ENCODE measurements at regions not wholly inside any gene's neighbourhood (a gene's known extent, or its start where the extent isn't known, plus 50 kb on each side); places are given as distances from the start of the nearest gene placed in this dataset.

DNA sequence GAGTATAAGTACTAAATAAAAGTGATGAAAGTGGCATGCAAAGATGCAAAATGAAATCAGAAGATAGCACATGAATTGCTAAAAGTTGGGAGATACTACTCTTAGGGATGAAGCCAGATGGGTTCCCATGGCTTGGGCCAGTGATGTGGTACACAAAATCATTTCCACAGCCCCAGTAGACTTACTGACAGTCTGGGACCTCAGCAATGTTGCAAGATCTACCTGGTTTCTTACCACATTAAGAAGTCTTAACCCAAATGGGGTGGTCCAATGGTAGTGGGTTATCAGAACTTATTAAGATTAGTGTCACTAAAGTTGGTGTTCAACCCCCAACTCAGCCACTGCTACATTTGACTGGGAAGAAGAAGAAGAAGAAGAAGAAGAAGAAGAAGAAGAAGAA lies 227.7 kb upstream of the IRF2BP2 start:
- Histone ChIP-seq H2AFZ (ENCODE audit: low read depth, low read length, poor library complexity, severe bottlenecking) (no peak overlapping the region), H4K20me1 (ENCODE audit: insufficient read depth) (no peaks in the 10 kb centered on the region), H3K27me3 (ENCODE audit: insufficient read depth, low read length) (no peaks in the 10 kb centered on the region), H3K27ac (ENCODE audit: low read depth, low read length) (no peak overlapping the region), H3K9ac (ENCODE audit: low read length) (no peak overlapping the region), H3K36me3 (ENCODE audit: control insufficient read depth in 1 of 2, insufficient read depth in 2 of 2, low read length in 2 of 2) (no peaks in the 10 kb centered on the region), H3K4me3 (replicated peaks in 1 of 2; ENCODE audit: low read depth in 1 of 2, low read length in 2 of 2) (no peak overlapping the region), H3K79me2 (ENCODE audit: insufficient read depth, low read length) (no peaks in the 10 kb centered on the region), H3K9me3 (ENCODE audit: control insufficient read depth in 1 of 2, insufficient read depth in 1 of 2, low read depth in 1 of 2, low read length in 2 of 2) (no peaks in the 10 kb centered on the region), H3K9me2 (ENCODE audit: insufficient read depth) (no peaks in the 10 kb centered on the region), H3K4me1 (ENCODE audit: control insufficient read depth in 1 of 2, insufficient read depth in 2 of 2, low read length in 2 of 2) (peaks cover 0 to 13% of the 10 kb centered on the region in 2 experiments; a peak in 2 of 4 replicates), H3K4me2 (ENCODE audit: low read length) (no peak overlapping the region)
- intact Hi-C loops (cut with micrococcal nuclease): no loop called here
- no TSS peak for BruUV-seq (replicated peaks)
- DNase-seq (ENCODE audit: low read depth, low spot score) (no peak), ATAC-seq (no peak)
- POLR2A ChIA-PET: no interaction called here
- TF ChIP-seq YY1 (IDR thresholded peaks at IDR 0.05; ENCODE audit: extremely low read depth, insufficient replicate concordance, low read depth, low read length) (no peak), EZH2phosphoT487 (IDR thresholded peaks at IDR 0.05; ENCODE audit: borderline replicate concordance) (no peak), POLR2AphosphoS5 (IDR thresholded peaks at IDR 0.05; ENCODE audit: low read depth, low read length) (no peak)
- TF ChIP-seq, protein P1, sequence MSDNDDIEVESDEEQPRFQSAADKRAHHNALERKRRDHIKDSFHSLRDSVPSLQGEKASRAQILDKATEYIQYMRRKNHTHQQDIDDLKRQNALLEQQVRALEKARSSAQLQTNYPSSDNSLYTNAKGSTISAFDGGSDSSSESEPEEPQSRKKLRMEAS (IDR thresholded peaks at IDR 0.05): no peak
- CTCF ChIA-PET: no interaction called here
- RAD21 ChIA-PET (ENCODE audit: low non-redundant PET in 1 of 2, low total read pairs in 2 of 2, uncharacterized antibody in 2 of 2, unreplicated experiment in 2 of 2): no interaction called here

DNA sequence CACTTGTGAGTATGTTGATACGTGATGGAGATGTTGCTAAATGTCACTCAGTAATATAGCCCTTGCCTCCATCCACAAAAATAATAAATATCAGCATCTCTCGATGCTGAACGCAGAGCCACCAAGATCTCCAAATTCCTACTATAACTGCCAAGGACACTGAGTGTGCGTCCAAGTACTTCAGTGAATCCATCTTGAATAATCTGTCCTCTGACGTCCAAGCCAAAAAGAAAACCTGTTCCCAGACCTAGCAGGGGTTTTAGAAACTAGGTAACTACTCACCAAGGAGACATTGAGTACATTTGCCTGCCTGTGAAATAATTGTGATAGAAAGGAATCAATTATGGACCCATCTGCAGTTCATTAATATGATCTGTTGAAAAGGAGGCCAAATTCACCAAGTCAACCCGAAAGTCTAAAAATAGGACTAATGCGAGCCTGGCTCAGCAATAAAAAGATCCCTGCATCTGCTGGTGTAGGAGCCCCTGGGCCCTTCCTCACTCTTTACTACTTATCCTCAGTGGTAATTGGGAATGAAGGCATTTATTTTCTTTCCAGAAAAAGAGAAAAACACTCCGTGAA lies 226.9 kb upstream of the IRF2BP2 start:
- H3K9ac ChIP-seq (ENCODE audit: low read length): no peak overlapping the region
- no peak overlapping the region for H2AFZ ChIP-seq (ENCODE audit: low read depth, low read length, poor library complexity, severe bottlenecking)
- BruUV-seq (replicated peaks): no TSS peak
- ChIA-PET POLR2A (no interaction called here), RAD21 (ENCODE audit: low non-redundant PET in 1 of 2, low total read pairs in 2 of 2, uncharacterized antibody in 2 of 2, unreplicated experiment in 2 of 2) (no interaction called here), CTCF (no interaction called here)
- H3K9me2 ChIP-seq (ENCODE audit: insufficient read depth): no peaks in the 10 kb centered on the region
- no peak overlapping the region for H3K4me3 ChIP-seq (replicated peaks in 1 of 2; ENCODE audit: low read depth in 1 of 2, low read length in 2 of 2)
- no peak for DNase-seq (ENCODE audit: low read depth, low spot score)
- H3K4me1 ChIP-seq (ENCODE audit: control insufficient read depth in 1 of 2, insufficient read depth in 2 of 2, low read length in 2 of 2): peaks cover 0 to 13% of the 10 kb centered on the region in 2 experiments; a peak in 2 of 4 replicates
- ATAC-seq: no peak
- no peak overlapping the region for H3K27ac ChIP-seq (ENCODE audit: low read depth, low read length)
- H4K20me1 ChIP-seq (ENCODE audit: insufficient read depth): no peaks in the 10 kb centered on the region
- intact Hi-C loops (cut with micrococcal nuclease): no loop called here
- H3K9me3 ChIP-seq (ENCODE audit: control insufficient read depth in 1 of 2, insufficient read depth in 1 of 2, low read depth in 1 of 2, low read length in 2 of 2): no peaks in the 10 kb centered on the region
- no peaks in the 10 kb centered on the region for H3K36me3 ChIP-seq (ENCODE audit: control insufficient read depth in 1 of 2, insufficient read depth in 2 of 2, low read length in 2 of 2)
- TF ChIP-seq RAD21 (IDR thresholded peaks at IDR 0.05; ENCODE audit: low read depth) (no peak), TCF7L2 (IDR thresholded peaks at IDR 0.05; ENCODE audit: borderline replicate concordance, extremely low read depth, insufficient read depth, insufficient read length) (no peak), SIN3A (IDR thresholded peaks at IDR 0.05; ENCODE audit: low read depth) (no peak), ELF1 (IDR thresholded peaks at IDR 0.05; ENCODE audit: borderline replicate concordance, low read depth) (no peak), EZH2 (IDR thresholded peaks at IDR 0.05) (no peak), YY1 (IDR thresholded peaks at IDR 0.05; ENCODE audit: extremely low read depth, insufficient replicate concordance, low read depth, low read length) (no peak), POLR2AphosphoS5 (IDR thresholded peaks at IDR 0.05; ENCODE audit: low read depth, low read length) (no peak)
- H3K27me3 ChIP-seq (ENCODE audit: insufficient read depth, low read length): no peaks in the 10 kb centered on the region
- no peak overlapping the region for H3K4me2 ChIP-seq (ENCODE audit: low read length)
- H3K79me2 ChIP-seq (ENCODE audit: insufficient read depth, low read length): no peaks in the 10 kb centered on the region
